ENCODE measurements at regions not wholly inside any gene's neighbourhood (a gene's known extent, or its start where the extent isn't known, plus 50 kb on each side); places are given as distances from the start of the nearest gene placed in this dataset.

GRCh38 chr11:134586726-134587125, 174.7 kb upstream of the B3GAT1 start:
- H3K27me3 ChIP-seq: peaks cover 0 to 43% of the 10 kb centered on the region in 2 donors
- no peak overlapping the region for H3K4me3 ChIP-seq
- H3K9me3 ChIP-seq: no peaks in the 10 kb centered on the region
- no peak for ATAC-seq
- TF ChIP-seq, protein P1, sequence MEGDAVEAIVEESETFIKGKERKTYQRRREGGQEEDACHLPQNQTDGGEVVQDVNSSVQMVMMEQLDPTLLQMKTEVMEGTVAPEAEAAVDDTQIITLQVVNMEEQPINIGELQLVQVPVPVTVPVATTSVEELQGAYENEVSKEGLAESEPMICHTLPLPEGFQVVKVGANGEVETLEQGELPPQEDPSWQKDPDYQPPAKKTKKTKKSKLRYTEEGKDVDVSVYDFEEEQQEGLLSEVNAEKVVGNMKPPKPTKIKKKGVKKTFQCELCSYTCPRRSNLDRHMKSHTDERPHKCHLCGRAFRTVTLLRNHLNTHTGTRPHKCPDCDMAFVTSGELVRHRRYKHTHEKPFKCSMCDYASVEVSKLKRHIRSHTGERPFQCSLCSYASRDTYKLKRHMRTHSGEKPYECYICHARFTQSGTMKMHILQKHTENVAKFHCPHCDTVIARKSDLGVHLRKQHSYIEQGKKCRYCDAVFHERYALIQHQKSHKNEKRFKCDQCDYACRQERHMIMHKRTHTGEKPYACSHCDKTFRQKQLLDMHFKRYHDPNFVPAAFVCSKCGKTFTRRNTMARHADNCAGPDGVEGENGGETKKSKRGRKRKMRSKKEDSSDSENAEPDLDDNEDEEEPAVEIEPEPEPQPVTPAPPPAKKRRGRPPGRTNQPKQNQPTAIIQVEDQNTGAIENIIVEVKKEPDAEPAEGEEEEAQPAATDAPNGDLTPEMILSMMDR (IDR thresholded peaks at IDR 0.05): no peak
- no peaks in the 10 kb centered on the region for H3K36me3 ChIP-seq
- H3K27ac ChIP-seq: no peak overlapping the region
- H3K4me1 ChIP-seq: no peaks in the 10 kb centered on the region
- no peak for DNase-seq
- intact Hi-C loops (cut with DNase I): no loop called here

- TF ChIP-seq, protein P1 (IDR thresholded peaks at IDR 0.05): no peak
- intact Hi-C loops (cut with DNase I): no loop called here
- no peak for ATAC-seq
Measured at GRCh38 chr11:134585666-134586610, 173.9 kb upstream of the B3GAT1 start.

DNA sequence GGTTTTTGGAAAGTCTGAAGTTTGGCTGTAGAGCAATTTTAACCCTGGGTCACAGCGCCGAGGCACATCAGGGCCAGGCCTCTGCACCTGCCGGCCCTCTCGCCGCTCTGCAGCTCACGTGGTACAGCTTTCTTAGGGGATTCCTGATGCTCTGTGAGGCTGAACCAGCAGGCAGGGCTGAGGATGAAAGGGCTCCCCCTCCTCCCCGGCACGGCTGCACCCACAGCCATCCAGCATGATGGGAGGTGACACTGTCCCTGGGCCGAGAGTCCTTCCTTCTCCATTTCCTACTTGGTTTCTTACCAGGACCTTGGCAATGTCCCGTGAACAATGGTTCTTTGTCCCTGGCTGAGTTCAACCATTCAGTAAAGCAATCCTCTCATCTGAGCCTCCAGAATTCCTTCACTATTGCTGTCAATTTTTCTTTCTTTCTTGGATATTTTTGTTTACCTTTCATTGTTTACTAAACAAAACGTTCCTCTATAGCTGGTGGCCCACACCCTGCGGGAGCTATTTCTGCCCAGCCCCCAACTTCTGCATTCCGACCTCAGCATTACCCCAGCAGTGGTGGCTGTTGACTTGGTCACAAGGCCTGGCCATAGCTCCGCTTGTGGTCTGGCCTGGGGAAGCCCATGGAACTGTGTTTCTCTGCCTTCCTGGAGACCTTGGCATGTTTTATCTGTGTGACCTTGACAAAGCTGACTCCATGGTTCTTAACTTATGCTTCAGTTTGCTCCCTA, 172.8 kb upstream of the B3GAT1 start:
- Histone ChIP-seq H3K27ac (no peak overlapping the region), H3K4me1 (no peaks in the 10 kb centered on the region), H3K9me3 (no peaks in the 10 kb centered on the region), H3K36me3 (no peaks in the 10 kb centered on the region), H3K27me3 (peaks cover 0 to 56% of the 10 kb centered on the region in 2 donors), H3K4me3 (no peak overlapping the region)
- intact Hi-C loops (cut with DNase I): no loop called here
- ATAC-seq (no peak), DNase-seq (no peak)
- TF ChIP-seq, protein P1 (IDR thresholded peaks at IDR 0.05): no peak

More at GRCh38 chr11:134585666-134586610, 173.9 kb upstream of the B3GAT1 start:
- no peaks in the 10 kb centered on the region for H3K36me3 ChIP-seq
- DNase-seq: no peak
- H3K4me3 ChIP-seq: no peak overlapping the region
- H3K27ac ChIP-seq: no peak overlapping the region
- no peaks in the 10 kb centered on the region for H3K9me3 ChIP-seq
- H3K4me1 ChIP-seq: no peaks in the 10 kb centered on the region
- H3K27me3 ChIP-seq: peaks cover 0 to 45% of the 10 kb centered on the region in 2 donors

- Histone ChIP-seq H3K9me3 (no peaks in the 10 kb centered on the region), H3K4me1 (no peaks in the 10 kb centered on the region), H3K27me3 (peaks cover 0 to 64% of the 10 kb centered on the region in 2 donors), H3K36me3 (no peaks in the 10 kb centered on the region), H3K4me3 (no peak overlapping the region), H3K27ac (no peak overlapping the region)
- intact Hi-C loops (cut with DNase I): no loop called here
- ATAC-seq (no peak), DNase-seq (no peak)
- TF ChIP-seq, protein P1 (IDR thresholded peaks at IDR 0.05): no peak
Measured at GRCh38 chr11:134584001-134584561, 172.0 kb upstream of the B3GAT1 start.

Data from left lung (tissue), 4 donors.